Left lung (tissue), 4 donors: ENCODE measurements at regions not wholly inside any gene's neighbourhood (a gene's known extent, or its start where the extent isn't known, plus 50 kb on each side); places are given as distances from the start of the nearest gene placed in this dataset.
A peak's percentile ranks its signal among the peaks of the same experiment; 100 is the strongest.
"Not testable (repeated sequence)": the region's sequence is repeated elsewhere in the genome, so short reads cannot be mapped to it uniquely, and the experiment has no call there.

Source experiments
- ATAC-seq: fragments of 200-7000 bp; cut with Tn5 transposase; one replicate; pipeline ENCODE4 v1.9.1; 2020; ENCODE audit warnings: moderate library complexity
- DNase-seq, 4 donors: peaks; one replicate each; pipeline ENCODE4 v3.0.0-alpha.2; 2013 to 2020
- H3K27ac ChIP-seq, 2 donors: fragments of 200-600 bp; sonication (generic) in 1 of 2; one replicate each; pipeline versions ENCODE4 v1.5.0 to v1.8.0; 2020 to 2021
- H3K27me3 ChIP-seq, 2 donors: fragments of 200-600 bp; sonication (generic) in 1 of 2; one replicate each; pipeline versions ENCODE4 v1.5.0 to v1.8.0; 2020 to 2021
- H3K36me3 ChIP-seq, 2 donors: fragments of 200-600 bp; sonication (generic) in 1 of 2; one replicate each; pipeline versions ENCODE4 v1.5.0 to v1.8.0; 2020 to 2021
- H3K4me1 ChIP-seq, 2 donors: fragments of 200-600 bp; one replicate each; pipeline ENCODE4 v1.8.0; 2021
- H3K4me3 ChIP-seq, 2 donors: fragments of 200-600 bp; sonication (generic) in 1 of 2; one replicate each; pipeline versions ENCODE4 v1.5.0 to v1.8.0; 2020 to 2021; ENCODE audit warnings: mild to moderate bottlenecking in 1 of 2
- H3K9me3 ChIP-seq, 2 donors: fragments of 200-600 bp; sonication (generic) in 1 of 2; one replicate each; pipeline versions ENCODE4 v1.5.0 to v1.8.0; 2020 to 2021
- intact Hi-C, 2 donors: fragments of 100-400 bp; cut with DNase I; formaldehyde crosslinking; loops; one replicate each; pipeline versions ENCODE4 v1.11.2 to v1.14.2; 2022
- TF ChIP-seq, protein P1 (sequence below), 2 donors: fragments of 200-600 bp; sonication (generic) in 1 of 2; IDR thresholded peaks; one replicate each; pipeline versions ENCODE4 v1.5.0 to v1.8.0; 2021; ENCODE audit warnings: antibody characterized with exemption in 2 of 2
- donor health status: DM: no; HTN: yes; CAD: no.
- donor health status: DM: no; HTN: no; CAD: no.

DNA sequence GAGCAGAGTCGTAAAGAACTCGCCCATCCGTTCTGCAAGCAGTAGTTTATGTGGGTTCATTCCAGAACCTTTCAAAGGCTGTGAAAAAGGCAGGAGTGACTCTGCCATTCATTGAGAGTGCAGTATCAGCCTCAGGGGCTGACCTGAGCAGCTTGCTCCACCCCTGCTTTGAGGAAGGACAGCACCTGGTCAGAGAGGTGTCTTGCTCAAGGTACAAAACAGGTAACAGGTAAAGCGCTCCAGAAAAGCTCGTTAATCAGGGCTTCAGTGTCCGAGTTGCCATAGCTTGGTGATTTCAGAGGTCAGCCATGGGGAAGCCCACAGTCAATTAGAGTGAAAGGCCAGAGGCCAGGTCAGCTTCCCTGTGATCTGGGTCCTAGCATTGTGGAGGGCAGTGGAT lies 251.1 kb downstream of the ABCC12 start:
- Histone ChIP-seq H3K27me3 (no peaks in the 10 kb centered on the region), H3K9me3 (peaks cover 0 to 16% of the 10 kb centered on the region in 2 donors), H3K4me3 (no peak overlapping the region), H3K4me1 (no peaks in the 10 kb centered on the region), H3K36me3 (no peaks in the 10 kb centered on the region), H3K27ac (no peak overlapping the region)
- ATAC-seq, result no peak
- no peak for DNase-seq
- intact Hi-C loops, result no loop called here
- TF ChIP-seq, protein P1, sequence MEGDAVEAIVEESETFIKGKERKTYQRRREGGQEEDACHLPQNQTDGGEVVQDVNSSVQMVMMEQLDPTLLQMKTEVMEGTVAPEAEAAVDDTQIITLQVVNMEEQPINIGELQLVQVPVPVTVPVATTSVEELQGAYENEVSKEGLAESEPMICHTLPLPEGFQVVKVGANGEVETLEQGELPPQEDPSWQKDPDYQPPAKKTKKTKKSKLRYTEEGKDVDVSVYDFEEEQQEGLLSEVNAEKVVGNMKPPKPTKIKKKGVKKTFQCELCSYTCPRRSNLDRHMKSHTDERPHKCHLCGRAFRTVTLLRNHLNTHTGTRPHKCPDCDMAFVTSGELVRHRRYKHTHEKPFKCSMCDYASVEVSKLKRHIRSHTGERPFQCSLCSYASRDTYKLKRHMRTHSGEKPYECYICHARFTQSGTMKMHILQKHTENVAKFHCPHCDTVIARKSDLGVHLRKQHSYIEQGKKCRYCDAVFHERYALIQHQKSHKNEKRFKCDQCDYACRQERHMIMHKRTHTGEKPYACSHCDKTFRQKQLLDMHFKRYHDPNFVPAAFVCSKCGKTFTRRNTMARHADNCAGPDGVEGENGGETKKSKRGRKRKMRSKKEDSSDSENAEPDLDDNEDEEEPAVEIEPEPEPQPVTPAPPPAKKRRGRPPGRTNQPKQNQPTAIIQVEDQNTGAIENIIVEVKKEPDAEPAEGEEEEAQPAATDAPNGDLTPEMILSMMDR (IDR thresholded peaks at IDR 0.05), result no peak

DNA sequence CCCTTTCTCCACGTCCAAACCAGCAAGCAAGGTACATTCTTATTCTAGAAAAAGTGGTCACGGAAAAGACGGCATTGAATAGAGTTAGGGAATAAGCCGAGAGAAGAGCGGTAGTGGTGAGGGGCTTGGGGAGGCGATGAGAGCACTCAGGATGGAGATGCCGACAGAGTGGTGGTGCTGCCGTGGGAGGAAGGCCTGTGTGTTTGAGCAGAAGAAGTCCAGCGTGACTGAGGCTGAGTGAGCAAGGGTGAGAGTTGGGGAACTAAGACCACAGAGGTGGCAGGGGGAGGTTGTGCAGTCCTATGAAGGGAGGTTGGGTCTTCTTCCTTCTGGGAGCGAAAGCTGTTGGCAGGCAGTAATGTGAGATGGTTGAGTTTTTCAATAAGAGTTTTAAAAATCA lies 252.3 kb downstream of the ABCC12 start:
- TF ChIP-seq, protein P1 (IDR thresholded peaks at IDR 0.05), result no peak
- no peak for DNase-seq

DNA sequence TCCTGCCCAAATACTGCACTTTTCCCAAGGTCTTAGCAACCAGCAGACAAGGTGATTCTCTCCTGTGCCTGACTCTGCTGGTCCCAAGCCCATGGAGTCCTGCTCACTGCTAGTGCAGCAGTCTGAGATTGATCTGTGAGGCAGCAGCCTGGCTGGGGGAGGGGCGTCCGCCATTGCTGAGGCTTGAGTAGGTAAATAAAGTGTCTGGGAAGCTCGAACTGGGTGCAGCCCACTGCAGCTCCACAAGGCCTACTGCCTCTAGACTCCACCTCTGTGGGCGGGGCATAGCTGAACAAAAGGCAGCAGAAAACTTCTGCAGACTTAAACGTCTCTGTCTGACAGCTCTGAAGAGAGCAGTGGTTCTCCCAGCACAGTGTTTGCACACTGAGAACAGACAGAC lies 258.7 kb downstream of the ABCC12 start:
- H3K4me1 ChIP-seq, ATAC-seq, intact Hi-C loops, H3K27me3 ChIP-seq, H3K4me3 ChIP-seq, H3K36me3 ChIP-seq, H3K27ac ChIP-seq: not testable (repeated sequence)
- DNase-seq, result peak in 1 of 4 donors; percentile 49
- peaks cover 0 to 17% of the 10 kb centered on the region in 2 donors for H3K9me3 ChIP-seq

More for the DNA sequence above, 252.3 kb downstream of the ABCC12 start:
- H3K4me1 ChIP-seq, result no peaks in the 10 kb centered on the region
- no peak overlapping the region for H3K27ac ChIP-seq
- no peak for ATAC-seq
- no peak overlapping the region for H3K4me3 ChIP-seq
- peaks cover 0 to 15% of the 10 kb centered on the region in 2 donors for H3K9me3 ChIP-seq
- H3K36me3 ChIP-seq, result no peaks in the 10 kb centered on the region
- H3K27me3 ChIP-seq, result no peaks in the 10 kb centered on the region
- intact Hi-C loops, result no loop called here

DNA sequence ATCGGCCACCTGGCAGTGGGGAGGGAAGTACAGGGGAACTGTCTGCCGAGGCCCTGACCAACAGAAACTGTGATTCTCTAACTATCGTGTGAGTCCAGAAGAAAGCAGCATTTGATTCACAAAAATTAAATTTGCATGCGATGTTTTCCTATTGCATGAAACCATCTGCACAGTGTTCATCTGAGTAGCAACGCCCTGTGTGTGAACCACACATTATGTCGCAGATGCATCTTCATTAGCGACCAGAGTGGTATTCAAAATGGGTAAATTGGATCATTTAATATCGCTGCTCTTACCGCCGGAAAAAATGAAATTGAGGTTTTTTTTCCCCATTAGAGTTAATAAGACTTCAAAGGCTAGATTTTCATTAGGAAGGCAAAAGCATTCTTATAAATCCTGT lies 260.6 kb downstream of the ABCC12 start:
- Histone ChIP-seq H3K27me3 (no peaks in the 10 kb centered on the region), H3K4me3 (no peak overlapping the region), H3K27ac (no peak overlapping the region), H3K4me1 (no peaks in the 10 kb centered on the region), H3K9me3 (peaks cover 0 to 6% of the 10 kb centered on the region in 2 donors), H3K36me3 (no peaks in the 10 kb centered on the region)
- ATAC-seq, result no peak
- DNase-seq, result no peak
- intact Hi-C loops, result no loop called here
- TF ChIP-seq, protein P1 (IDR thresholded peaks at IDR 0.05), result no peak

DNA sequence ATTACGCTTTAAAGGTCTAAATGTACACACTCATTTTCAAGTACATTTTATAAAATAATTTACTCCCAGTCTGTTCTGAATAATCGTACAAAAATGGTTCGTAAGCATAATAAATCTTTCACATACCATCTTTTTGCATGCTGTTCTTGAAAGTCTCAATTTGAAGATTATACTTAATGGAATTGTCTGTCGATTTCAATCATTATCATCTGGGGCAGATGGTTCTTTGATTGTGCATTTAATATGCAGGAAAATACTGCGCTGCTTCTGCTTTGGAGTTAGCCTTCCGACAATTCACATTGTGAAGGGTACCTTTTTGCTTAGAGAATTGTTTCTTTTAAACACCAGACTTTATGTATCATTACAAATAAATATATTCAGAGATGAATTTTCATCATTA lies 262.8 kb downstream of the ABCC12 start:
- ATAC-seq (no peak), DNase-seq (no peak)
- TF ChIP-seq, protein P1 (IDR thresholded peaks at IDR 0.05), result no peak
- H3K27ac ChIP-seq, result no peak overlapping the region
- H3K36me3 ChIP-seq, result no peaks in the 10 kb centered on the region
- intact Hi-C loops, result no loop called here
- H3K4me3 ChIP-seq, result no peak overlapping the region
- peaks cover 0 to 2% of the 10 kb centered on the region in 2 donors for H3K9me3 ChIP-seq
- H3K27me3 ChIP-seq, result no peaks in the 10 kb centered on the region
- H3K4me1 ChIP-seq, result no peaks in the 10 kb centered on the region

DNA sequence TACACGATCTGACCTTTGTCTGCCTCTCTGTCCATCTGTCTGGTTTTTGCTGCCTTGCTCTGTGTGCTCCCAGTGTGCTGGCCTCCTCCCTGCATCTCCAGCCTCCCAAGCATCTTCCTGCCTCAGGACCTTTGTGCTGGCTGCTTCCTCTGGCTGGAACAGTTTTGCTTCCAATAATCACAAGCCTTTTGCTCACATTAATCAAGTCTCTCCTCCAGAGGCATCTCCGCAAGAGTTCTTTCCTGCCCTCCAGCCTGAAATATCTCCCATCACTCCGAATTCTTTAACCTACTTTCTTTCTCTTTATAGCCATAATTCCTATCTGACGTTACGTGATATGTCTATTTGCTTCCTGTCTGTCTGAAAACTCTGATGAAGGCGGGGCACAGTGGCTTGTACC lies 267.1 kb downstream of the ABCC12 start:
- ATAC-seq (no peak), DNase-seq (no peak)
- Histone ChIP-seq H3K27ac (no peak overlapping the region), H3K9me3 (no peaks in the 10 kb centered on the region), H3K4me3 (no peak overlapping the region), H3K27me3 (peaks cover 0 to 7% of the 10 kb centered on the region in 2 donors), H3K4me1 (no peaks in the 10 kb centered on the region), H3K36me3 (no peaks in the 10 kb centered on the region)
- intact Hi-C loops, result no loop called here
- TF ChIP-seq, protein P1 (IDR thresholded peaks at IDR 0.05), result no peak
